ENCODE measurements at regions not wholly inside any gene's neighbourhood (a gene's known extent, or its start where the extent isn't known, plus 50 kb on each side); places are given as distances from the start of the nearest gene placed in this dataset.

DNA sequence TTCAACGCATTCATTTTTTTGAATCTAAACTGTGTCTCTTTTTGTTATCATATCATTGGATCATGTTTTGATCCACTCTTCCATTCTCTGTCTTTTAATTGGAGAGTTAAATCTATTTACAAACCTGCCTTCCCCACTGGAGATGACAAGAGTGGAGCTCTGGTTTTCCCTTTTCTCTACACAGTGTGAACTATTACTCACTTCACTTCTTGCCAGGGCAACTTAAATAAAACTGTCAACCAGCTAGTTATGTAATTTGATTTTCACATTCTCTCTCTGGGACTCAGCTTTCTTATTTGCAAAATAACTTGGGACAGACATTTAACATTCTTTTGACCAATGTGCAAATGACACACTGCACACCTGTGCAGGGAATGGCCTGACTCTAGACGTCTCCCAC is 230.8 kb upstream of the CST7 start:
- Mint-ChIP-seq H3K4me1 (peaks cover 0 to 5% (median 1%) of the 10 kb centered on the region in 3 donors), H3K4me3 (no peak overlapping the region), H3K27ac (no peak overlapping the region), H3K9me3 (peaks cover 2 to 11% (median 11%) of the 10 kb centered on the region in 3 donors), H3K27me3 (peaks cover 5% of the 10 kb centered on the region), H3K36me3 (no peaks in the 10 kb centered on the region)

DNA sequence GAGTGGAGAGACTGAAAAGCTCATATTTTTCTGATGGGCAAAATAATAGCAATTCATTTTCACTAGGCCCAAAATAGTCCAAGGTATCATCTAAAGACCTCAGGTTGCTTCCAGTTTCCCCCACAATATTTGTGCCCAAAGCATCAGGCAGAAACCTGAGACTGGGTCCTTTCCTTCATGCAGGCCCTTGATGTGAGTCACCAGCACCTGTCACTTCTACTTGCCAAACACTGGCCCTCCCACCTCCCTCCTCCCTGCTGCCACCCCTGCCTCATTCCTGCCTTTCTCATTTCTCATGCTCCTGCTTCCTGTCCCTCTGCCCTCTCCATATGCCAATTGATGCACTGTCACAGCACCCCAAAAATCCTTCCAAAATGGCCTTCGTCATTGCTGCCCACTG is 230.4 kb upstream of the CST7 start:
- Mint-ChIP-seq H3K9me3 (peaks cover 2 to 11% (median 7%) of the 10 kb centered on the region in 3 donors), H3K4me3 (no peak overlapping the region), H3K36me3 (no peaks in the 10 kb centered on the region), H3K27ac (no peak overlapping the region), H3K27me3 (peaks cover 5% of the 10 kb centered on the region), H3K4me1 (peaks cover 1 to 5% (median 1%) of the 10 kb centered on the region in 3 donors)

DNA sequence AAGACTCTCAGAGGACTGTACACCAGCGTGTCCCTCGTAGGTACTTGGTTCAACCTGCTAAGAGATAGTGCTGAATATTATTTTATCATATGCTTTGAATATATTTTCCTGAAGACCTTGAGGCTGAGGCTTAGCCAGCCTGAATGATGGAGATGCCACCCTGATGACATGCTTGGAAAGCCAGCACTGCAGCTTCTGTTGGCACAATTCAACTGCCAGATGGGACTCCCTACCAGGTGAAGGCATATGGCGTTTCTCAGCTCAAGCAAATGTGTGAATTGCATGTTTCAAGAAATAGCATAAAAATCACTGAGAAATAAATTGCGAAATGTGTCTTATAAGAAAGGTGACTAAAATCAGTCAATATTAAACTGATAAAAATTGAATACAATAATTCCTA is 228.1 kb upstream of the CST7 start:
- Mint-ChIP-seq H3K36me3 (no peaks in the 10 kb centered on the region), H3K4me1 (peaks cover 1 to 5% (median 2%) of the 10 kb centered on the region in 3 donors), H3K9me3 (peaks cover 0 to 3% (median 0%) of the 10 kb centered on the region in 3 donors), H3K4me3 (no peak overlapping the region), H3K27ac (no peak overlapping the region), H3K27me3 (peaks cover 8% of the 10 kb centered on the region)

DNA sequence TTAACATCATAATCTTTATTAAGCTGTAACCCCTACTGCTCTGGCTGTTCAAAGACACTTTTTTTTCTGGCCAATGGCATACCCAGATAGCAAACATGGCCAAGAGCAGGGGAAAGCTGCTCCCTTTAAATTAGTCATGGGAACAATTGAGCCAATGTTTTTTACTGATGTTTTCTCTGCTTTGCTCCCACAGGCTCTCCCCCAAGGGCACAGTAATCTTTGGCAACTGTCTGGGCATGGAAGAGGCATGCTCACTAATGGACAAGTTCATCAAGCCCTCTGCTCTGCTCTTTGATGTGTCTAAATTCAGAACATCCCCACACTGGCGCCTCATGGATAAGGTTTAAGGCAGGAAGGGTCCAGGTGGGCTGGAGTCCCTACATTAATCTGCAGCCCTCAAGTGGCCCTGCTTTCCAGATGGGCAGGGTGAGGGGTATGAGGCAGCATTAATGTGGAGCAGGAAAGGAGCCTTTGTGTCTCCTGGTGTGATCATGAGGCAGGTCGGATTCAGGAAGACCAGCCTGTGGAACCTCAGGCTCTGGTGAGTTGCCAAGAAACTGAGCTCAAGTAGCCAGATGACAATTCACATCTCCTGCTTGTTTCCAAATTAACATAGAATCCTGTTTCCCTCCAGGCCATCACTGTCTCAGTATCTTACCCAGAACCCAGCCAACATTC is 227.0 kb upstream of the CST7 start:
- H3K4me3 Mint-ChIP-seq = no peak overlapping the region
- H3K4me1 Mint-ChIP-seq = peaks cover 1 to 5% (median 2%) of the 10 kb centered on the region in 3 donors
- no peak overlapping the region for H3K27ac Mint-ChIP-seq
- H3K9me3 Mint-ChIP-seq = peaks cover 0 to 3% (median 0%) of the 10 kb centered on the region in 3 donors
- H3K36me3 Mint-ChIP-seq = no peaks in the 10 kb centered on the region
- H3K27me3 Mint-ChIP-seq = peaks cover 8% of the 10 kb centered on the region

DNA sequence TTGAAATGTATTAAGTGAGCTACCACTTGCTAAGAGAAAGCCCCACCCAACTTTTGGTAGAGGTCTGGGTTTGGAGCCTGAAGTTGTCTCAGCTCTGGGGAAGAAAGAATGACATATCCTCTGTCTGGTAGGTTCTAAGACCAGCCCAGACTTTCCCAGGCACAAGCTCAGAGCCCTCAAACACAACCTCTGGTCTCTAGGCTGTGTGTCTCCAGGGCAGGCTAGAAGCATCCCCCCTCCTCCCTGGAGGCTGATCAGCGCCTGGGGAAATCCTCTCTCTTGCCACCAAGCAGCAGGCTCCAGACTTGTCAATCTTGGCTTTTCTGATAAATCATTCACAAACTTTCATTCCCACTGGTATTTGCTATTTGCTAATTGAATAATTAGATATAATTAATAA is 226.5 kb upstream of the CST7 start:
- Mint-ChIP-seq H3K4me1 (peaks cover under 1 to 2% (median 1%) of the 10 kb centered on the region in 3 donors), H3K27ac (no peak overlapping the region), H3K9me3 (peaks cover 0 to 3% (median 0%) of the 10 kb centered on the region in 3 donors), H3K36me3 (no peaks in the 10 kb centered on the region), H3K4me3 (no peak overlapping the region), H3K27me3 (peaks cover 8% of the 10 kb centered on the region)

DNA sequence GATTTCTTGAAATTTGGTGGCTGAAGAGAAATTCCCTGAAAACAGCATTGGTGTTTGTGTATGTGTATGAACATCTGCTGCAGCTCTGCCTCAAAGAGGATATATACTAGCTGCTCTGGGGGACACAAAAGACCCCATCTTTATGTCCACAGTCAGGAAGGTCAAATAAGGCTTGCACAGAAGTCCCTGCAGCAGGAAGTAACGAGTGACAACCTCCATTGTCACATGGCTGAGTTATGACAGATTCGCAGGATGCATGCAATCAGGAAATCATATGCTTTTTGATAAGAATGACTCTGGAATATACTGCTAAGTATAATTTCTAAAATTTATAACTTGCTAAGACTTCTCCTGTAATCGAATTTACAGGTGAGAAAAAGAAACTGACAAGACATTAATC is 225.9 kb upstream of the CST7 start:
- peaks cover 8% of the 10 kb centered on the region for H3K27me3 Mint-ChIP-seq
- H3K27ac Mint-ChIP-seq = no peak overlapping the region
- no peak overlapping the region for H3K4me3 Mint-ChIP-seq
- H3K9me3 Mint-ChIP-seq = peaks cover 0 to 3% (median 0%) of the 10 kb centered on the region in 3 donors
- no peaks in the 10 kb centered on the region for H3K36me3 Mint-ChIP-seq
- peaks cover 0 to 2% (median 1%) of the 10 kb centered on the region in 3 donors for H3K4me1 Mint-ChIP-seq

DNA sequence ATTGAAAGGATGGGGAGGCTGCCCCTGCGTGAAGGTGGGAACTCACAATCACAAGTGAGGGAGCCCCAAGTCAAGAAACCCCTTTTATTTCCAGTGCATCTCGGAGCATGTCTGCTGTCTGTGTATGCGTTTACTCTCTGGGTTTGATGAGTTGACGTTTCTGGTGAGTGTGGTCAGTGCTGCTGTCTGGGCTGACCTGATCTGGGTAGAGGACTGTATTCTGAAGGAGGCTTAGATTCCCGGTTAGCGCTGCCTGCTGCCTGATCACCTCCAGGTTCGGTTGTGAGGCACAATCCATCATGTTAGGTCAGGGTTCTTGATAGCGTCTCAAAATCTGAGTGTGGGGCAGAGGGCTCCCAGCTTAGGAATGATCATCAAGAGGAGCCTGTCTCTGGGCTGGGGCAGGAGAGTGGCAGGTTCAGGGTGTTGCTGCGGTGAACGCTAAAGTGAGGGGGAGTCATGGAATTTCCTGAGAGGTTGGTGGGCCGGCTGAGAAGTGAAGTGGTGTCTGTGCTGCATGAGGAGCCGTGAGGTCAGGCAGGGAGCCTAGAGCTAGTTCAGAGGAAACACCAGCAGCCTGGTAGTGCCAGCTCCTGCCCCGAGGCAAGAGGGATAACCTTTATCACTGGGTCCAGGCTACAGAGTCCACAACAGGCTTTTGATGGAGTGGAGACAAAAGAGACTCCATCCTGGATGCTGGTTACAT is 225.3 kb upstream of the CST7 start:
- H3K4me3 Mint-ChIP-seq = no peak overlapping the region
- H3K9me3 Mint-ChIP-seq = peaks cover 0 to 1% (median 0%) of the 10 kb centered on the region in 3 donors
- no peaks in the 10 kb centered on the region for H3K36me3 Mint-ChIP-seq
- H3K4me1 Mint-ChIP-seq = peaks cover 0 to 2% (median 1%) of the 10 kb centered on the region in 3 donors
- H3K27me3 Mint-ChIP-seq = peaks cover 8% of the 10 kb centered on the region
- no peak overlapping the region for H3K27ac Mint-ChIP-seq

DNA sequence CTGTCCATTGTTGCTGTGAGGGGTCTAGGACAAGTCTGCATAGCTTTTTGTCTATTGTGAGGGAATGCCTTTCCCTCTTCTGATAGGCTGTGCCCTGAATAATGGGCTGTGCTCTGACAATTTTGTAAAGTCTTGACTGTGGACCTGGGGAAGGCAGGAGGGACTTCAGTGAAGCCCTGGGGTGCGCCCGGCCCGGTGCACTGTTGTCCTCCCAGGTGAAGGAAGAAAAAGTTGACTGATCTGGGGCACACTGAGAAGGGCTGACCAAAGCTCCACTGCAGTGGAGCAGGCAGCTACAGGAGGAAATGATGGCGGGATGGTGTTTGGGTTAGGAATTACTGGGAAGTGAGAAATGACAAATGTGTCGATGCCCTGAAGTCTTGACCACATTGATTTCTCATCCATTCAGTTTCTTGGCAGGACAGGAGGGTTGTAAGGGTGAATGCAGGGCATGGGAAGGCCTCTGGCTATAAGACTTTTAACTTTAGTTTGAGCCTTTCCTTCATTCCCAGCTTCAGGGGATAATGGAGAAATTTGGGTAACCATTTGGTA is 224.0 kb upstream of the CST7 start:
- Mint-ChIP-seq H3K27me3 (peaks cover 7% of the 10 kb centered on the region), H3K9me3 (no peaks in the 10 kb centered on the region), H3K36me3 (no peaks in the 10 kb centered on the region), H3K4me1 (peaks cover 0 to 2% (median 1%) of the 10 kb centered on the region in 3 donors), H3K27ac (no peak overlapping the region), H3K4me3 (no peak overlapping the region)

DNA sequence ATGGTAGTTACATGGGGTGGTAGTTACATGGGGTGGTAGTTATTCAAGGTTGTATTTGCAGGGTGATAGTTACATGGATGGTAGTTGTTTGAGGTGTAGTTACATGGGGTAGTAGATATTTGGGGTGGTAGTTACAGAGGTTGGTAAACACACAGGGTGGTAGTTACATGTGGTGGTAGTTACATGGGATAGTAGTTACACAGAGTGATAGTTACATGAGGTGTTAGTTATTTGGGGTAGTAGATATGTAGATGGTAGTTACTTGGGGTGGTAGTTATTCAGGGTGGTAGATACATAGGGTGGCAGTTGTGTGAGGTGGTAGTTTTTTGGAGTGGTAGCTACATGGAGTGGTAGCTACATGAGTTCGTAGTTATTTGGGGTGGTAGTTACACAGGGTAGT is 221.3 kb upstream of the CST7 start:
- Mint-ChIP-seq H3K4me3 (no peak overlapping the region), H3K9me3 (no peaks in the 10 kb centered on the region), H3K36me3 (no peaks in the 10 kb centered on the region), H3K27ac (no peak overlapping the region), H3K4me1 (peaks cover 0 to 2% (median 1%) of the 10 kb centered on the region in 3 donors), H3K27me3 (peaks cover 3% of the 10 kb centered on the region)

DNA sequence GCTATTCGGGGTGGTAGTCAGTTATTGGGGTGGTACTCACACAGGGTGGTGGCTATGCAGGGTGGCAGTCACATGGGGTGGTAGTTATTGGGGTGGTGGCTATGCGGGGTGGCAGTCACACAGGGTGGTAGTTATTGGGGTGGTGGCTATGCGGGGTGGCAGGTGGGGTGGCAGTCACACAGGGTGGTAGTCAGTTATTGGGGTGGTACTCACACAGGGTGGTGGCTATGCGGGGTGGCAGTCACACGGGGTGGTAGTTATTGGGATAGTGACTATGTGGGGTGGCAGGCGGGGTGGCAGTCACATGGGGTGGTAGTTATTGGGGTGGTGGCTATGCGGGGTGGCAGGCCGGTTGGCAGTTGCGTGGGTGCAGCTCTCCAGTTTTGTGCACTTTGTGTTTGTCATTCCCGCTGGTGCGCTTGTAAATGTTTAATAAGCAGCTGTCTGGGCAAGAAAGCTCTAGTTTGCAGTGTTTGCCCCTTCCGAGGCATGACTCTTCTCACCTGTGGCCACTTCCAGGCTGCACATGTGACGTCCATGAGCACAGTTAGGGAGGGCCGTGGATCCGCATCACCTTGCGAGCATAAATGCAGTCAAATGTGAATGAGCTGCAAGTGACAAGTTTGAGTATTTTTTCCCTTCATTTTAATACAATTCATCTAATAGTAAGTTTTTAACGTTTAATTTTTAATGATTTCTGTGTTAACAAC is 219.0 kb upstream of the CST7 start:
- Mint-ChIP-seq H3K36me3 (no peaks in the 10 kb centered on the region), H3K27me3 (peaks cover under 1% of the 10 kb centered on the region), H3K4me3 (no peak overlapping the region), H3K27ac (no peak overlapping the region), H3K9me3 (no peaks in the 10 kb centered on the region), H3K4me1 (no peaks in the 10 kb centered on the region)

DNA sequence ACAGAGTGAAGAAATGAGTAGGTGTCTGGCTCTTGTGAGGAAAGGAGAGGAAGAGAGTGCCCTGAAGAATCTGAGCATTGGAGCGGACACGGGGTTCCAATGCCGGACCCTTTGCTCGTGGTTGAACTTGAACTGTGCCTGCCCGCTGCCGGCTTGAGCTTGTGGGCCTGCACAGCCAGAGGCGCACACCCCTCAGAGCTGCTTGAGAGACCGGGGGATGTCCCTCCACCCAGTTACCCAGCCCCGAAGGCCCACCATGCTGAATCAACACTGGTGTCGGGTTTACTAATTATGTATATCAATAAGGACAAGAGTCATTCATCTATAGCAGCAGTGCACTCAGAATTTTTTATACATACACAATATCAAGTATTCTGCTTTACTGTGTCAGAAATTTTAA is 218.3 kb upstream of the CST7 start:
- Mint-ChIP-seq H3K27me3 (no peaks in the 10 kb centered on the region), H3K4me1 (no peaks in the 10 kb centered on the region), H3K36me3 (no peaks in the 10 kb centered on the region), H3K4me3 (no peak overlapping the region), H3K9me3 (no peaks in the 10 kb centered on the region), H3K27ac (no peak overlapping the region)

DNA sequence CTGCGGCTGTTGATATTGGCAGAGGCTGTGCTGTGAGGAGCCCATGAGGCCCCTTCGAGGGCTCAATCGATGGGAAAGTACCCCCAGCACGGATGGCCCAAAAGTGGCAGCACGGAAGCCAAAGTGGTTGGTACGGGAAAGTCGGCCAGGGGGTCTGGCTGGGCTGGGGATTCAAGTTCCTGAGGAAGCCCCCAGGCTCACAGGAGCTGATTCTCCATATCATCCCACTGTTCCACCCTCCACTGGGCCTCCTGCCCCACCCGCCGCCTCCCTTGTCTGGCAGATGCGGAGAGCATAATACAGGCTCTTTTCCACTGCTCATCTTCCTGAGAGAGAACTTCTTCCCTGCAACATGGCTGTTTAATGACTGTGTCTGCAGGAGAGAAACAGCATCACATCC is 217.8 kb upstream of the CST7 start:
- Mint-ChIP-seq H3K36me3 (no peaks in the 10 kb centered on the region), H3K27ac (no peak overlapping the region), H3K4me3 (no peak overlapping the region), H3K9me3 (no peaks in the 10 kb centered on the region), H3K27me3 (no peaks in the 10 kb centered on the region), H3K4me1 (no peaks in the 10 kb centered on the region)

DNA sequence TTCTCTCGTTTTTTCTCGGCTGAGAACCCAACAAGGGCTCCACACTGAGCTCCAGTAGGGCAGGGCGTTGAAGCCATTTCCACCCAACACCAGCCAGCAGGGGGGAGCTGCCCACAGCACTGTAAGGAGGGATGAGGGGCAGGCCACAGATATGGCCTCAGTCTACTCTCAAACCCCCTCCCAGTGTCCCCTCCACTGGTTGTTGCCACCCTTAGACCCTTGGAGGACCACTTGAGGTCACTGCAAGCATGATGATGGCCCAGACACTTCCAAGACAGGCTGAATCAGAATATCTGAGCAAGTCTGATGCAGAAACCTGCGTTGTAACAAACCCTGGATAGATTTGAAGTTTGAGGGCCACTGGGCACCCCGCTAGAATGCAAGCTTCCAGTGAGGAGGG is 217.0 kb upstream of the CST7 start:
- no peak overlapping the region for H3K27ac Mint-ChIP-seq
- no peaks in the 10 kb centered on the region for H3K27me3 Mint-ChIP-seq
- no peak overlapping the region for H3K4me3 Mint-ChIP-seq
- no peaks in the 10 kb centered on the region for H3K9me3 Mint-ChIP-seq
- no peaks in the 10 kb centered on the region for H3K4me1 Mint-ChIP-seq
- H3K36me3 Mint-ChIP-seq = no peaks in the 10 kb centered on the region

DNA sequence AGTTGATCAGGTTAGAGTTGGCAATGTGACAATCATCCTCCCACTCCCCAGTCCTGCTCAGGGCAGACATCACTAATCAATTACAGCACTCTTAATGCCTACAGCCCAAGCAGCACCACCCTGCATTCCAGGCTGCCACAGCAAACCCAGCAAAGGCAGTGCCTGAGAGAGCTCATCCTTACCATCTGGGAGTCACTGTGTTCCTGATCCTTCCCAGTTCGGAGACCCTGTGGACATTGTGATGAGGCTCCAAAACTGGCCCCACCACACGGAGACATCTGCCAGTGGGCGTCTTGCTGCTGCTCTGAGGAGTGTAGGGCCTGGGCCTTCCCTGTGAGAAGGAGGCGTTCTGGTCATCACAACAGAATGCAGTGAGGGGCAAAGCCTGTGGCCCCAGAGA is 216.5 kb upstream of the CST7 start:
- Mint-ChIP-seq H3K4me3 (no peak overlapping the region), H3K9me3 (no peaks in the 10 kb centered on the region), H3K4me1 (no peaks in the 10 kb centered on the region), H3K27me3 (no peaks in the 10 kb centered on the region), H3K27ac (no peak overlapping the region), H3K36me3 (no peaks in the 10 kb centered on the region)

DNA sequence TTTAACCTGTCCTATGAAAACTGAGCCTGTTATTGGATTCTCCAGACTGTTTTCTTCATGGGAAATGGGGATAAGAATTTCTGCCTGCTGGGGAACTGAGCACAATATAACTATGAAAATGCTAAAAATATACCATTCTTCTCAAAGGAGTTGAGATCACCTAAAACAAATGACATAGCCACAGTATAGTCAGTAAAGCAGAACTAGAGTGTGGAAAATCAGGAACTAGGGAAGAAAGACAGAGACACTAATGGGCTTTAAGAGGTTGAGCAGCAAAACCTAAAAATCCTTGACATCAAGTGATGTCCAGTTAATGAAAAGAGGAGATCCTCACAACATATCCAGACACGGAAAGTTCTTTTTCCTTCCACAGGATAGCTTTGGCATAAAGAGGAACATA is 215.7 kb upstream of the CST7 start:
- no peaks in the 10 kb centered on the region for H3K36me3 Mint-ChIP-seq
- H3K4me1 Mint-ChIP-seq = no peaks in the 10 kb centered on the region
- H3K9me3 Mint-ChIP-seq = no peaks in the 10 kb centered on the region
- H3K27me3 Mint-ChIP-seq = no peaks in the 10 kb centered on the region
- no peak overlapping the region for H3K4me3 Mint-ChIP-seq
- H3K27ac Mint-ChIP-seq = no peak overlapping the region
